ENCODE measurements at regions not wholly inside any gene's neighbourhood (a gene's known extent, or its start where the extent isn't known, plus 50 kb on each side); places are given as distances from the start of the nearest gene placed in this dataset.
"Not testable (repeated sequence)": the region's sequence is repeated elsewhere in the genome, so short reads cannot be mapped to it uniquely, and the experiment has no call there.

DNA sequence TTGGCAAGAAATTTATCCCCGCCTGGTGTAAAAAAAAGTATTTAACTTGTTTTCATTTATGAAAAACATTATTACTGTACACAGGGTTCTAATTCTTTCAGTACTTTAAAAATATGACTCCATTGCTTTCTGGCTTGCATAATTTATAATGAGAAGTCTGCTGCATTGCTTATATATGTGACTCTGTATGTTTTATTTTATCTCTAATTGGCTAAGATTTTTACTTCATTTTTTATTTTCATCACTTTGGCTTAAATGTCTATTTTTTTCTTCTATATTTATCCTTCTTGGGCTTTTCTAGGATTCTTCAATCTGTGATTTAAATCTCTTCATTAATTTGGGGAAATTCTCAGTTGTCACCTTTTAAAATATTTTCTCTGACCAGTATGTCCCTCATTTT is 636.6 kb upstream of the NR2F2 start:
- Mint-ChIP-seq H3K36me3 (ENCODE audit: low read depth) (peaks cover 2% of the 10 kb centered on the region), H3K4me1 (no peaks in the 10 kb centered on the region), H3K4me3 (no peak overlapping the region), H3K27me3 (peaks cover 5% of the 10 kb centered on the region), H3K9me3 (peaks cover 27% of the 10 kb centered on the region), H3K27ac (no peak overlapping the region)
- ATAC-seq, result no peak
- DNase-seq, result no peak

DNA sequence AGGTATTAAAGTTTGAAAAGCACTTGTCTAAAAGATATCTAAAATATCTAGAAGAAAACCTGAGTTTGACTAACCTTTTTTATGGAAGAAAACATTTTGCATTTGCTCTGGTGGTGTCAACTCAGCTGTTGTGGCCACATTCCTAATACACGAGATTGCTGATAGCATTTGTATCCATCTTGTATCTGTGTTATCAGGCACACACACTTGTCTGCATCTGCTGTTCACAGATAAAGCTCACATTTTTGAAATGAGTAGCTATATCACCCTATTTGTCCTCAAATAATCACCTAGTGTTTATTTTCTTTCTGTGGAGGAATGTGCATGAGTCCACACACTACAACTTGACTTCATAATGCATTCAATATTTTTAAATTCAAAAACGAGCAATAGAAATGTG is 632.3 kb upstream of the NR2F2 start:
- no peaks in the 10 kb centered on the region for H3K4me1 Mint-ChIP-seq
- H3K4me3 Mint-ChIP-seq, result no peak overlapping the region
- no peak overlapping the region for H3K27ac Mint-ChIP-seq

DNA sequence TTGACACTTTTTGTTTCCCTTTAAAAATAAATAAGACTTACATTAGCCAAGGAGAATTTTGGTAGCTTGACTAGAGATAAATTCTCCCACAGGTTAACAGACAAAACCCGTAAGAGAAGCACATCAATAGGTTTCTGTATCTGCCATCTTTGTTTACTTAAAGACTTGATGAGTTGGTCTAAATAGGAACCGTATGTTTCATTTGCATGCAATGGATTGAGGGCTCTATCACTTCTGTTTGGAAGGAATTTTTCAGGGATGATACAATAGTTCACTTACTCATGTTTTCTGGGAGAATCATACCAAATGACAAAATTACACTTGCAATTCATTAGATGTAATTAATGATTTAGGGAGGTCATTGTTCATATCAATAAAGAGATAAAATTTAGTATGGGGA is 631.5 kb upstream of the NR2F2 start:
- DNase-seq (no peak), ATAC-seq (no peak)
- no peaks in the 10 kb centered on the region for H3K4me1 Mint-ChIP-seq
- peaks cover 4% of the 10 kb centered on the region for H3K27me3 Mint-ChIP-seq
- no peak overlapping the region for H3K4me3 Mint-ChIP-seq
- peaks cover 49% of the 10 kb centered on the region for H3K9me3 Mint-ChIP-seq
- no peak overlapping the region for H3K27ac Mint-ChIP-seq
- H3K36me3 Mint-ChIP-seq (ENCODE audit: low read depth), result peaks cover 9% of the 10 kb centered on the region

More for the DNA sequence above, 632.3 kb upstream of the NR2F2 start:
- no peak for ATAC-seq
- Mint-ChIP-seq H3K27me3 (peaks cover 4% of the 10 kb centered on the region), H3K36me3 (ENCODE audit: low read depth) (peaks cover 9% of the 10 kb centered on the region), H3K9me3 (peaks cover 50% of the 10 kb centered on the region)
- DNase-seq, result no peak

DNA sequence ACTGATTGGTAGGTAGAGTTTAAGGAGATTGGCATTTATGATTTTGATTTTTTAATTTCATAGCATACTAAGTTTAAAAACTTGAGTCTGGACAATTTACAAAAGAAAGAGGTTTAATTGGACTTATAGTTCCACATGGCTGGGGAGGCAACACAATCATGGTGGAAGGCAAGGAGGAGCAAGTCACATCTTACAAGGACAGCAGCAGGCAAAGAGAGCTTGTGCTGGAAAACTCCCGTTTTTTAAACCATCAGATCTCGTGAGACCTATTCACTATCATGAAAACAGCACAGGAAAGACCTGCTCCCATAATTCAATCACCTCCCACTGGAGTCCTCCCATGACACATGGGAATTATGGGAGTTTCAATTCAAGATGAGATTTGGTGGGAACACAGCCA is 630.9 kb upstream of the NR2F2 start:
- no peaks in the 10 kb centered on the region for H3K4me1 Mint-ChIP-seq
- no peak for ATAC-seq

DNA sequence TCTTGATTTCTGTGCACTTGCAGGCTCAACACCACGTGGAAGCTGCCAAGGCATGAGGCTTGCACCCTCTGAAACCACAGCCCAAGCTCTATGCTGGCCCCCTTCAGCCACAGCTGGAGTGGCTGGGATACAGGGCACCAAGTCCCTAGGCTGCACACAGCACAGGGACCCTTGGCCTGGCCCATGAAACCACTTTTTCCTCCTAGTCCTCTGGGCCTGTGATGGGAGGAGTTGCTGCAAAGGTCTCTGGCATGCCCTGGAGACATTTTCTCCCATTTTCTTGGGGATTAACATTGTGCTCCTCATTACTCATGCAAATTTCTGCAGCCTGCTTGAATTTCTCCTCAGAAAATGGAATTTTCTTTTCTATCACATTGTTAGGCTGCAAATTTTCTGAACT is 629.8 kb upstream of the NR2F2 start:
- not testable (repeated sequence) for ATAC-seq; DNase-seq; H3K27ac Mint-ChIP-seq; H3K4me3 Mint-ChIP-seq; H3K4me1 Mint-ChIP-seq; H3K27me3 Mint-ChIP-seq; H3K36me3 Mint-ChIP-seq (ENCODE audit: low read depth)
- peaks cover 45% of the 10 kb centered on the region for H3K9me3 Mint-ChIP-seq

More for the DNA sequence above, 630.9 kb upstream of the NR2F2 start:
- Mint-ChIP-seq H3K4me3 (no peak overlapping the region), H3K27me3 (peaks cover 4% of the 10 kb centered on the region), H3K27ac (no peak overlapping the region), H3K9me3 (peaks cover 46% of the 10 kb centered on the region), H3K36me3 (ENCODE audit: low read depth) (peaks cover 9% of the 10 kb centered on the region)
- no peak for DNase-seq

DNA sequence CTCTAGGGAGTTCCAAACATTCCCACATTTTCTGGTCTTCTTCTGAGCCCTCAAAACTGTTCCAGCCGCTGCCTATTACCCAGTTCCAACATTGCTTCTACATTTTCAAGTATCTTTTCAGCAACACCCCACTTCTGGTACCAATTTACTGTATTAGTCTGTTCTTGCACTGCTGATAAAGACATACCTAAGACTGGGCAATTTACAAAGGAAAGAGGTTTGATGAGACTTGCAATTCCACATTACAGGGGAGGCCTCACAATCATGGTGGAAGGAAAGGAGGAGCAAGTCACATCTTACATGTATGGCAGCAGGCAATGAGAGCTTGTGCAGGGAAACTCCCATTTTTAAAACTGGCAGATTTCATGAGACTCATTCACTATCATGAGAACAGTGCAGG is 629.1 kb upstream of the NR2F2 start:
- DNase-seq (no peak), ATAC-seq (no peak)
- H3K27ac Mint-ChIP-seq, result no peak overlapping the region
- peaks cover 7% of the 10 kb centered on the region for H3K36me3 Mint-ChIP-seq (ENCODE audit: low read depth)
- peaks cover 44% of the 10 kb centered on the region for H3K9me3 Mint-ChIP-seq
- H3K4me1 Mint-ChIP-seq, result no peaks in the 10 kb centered on the region
- H3K4me3 Mint-ChIP-seq, result no peak overlapping the region
- H3K27me3 Mint-ChIP-seq, result peaks cover 4% of the 10 kb centered on the region

DNA sequence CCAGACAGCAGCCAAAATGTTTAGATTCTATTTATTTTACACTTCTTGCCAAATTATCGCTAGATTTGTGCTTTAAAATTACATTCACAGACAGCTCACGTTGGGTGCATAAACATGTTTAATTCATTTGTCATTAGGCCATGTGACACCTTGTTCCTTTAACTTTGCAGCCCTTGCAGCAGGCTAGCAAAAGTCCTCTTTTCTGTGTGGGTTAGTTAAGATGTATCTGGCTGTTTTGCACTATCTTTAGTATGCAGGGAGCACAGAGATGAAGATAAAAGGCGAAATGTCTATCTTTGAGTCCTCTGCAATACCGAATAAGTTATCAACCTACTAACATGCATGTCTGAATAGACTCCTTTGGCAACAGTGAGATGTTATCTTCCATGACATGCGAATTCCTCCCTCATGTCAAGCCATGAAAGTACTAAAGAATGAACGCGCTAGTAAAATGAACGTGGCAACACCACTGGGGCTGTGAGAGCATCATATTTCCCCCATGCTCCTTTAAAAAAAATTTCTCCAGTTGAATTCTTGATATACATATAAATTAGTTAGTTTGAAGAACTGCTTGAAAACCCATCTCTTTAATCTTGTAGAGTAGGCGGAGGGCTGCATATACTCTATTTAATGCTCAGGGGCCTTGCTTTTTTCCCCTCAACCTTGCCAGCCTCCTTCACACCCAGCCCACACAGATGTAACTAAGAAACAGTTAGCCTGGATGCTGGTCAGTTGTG is 620.4 kb upstream of the NR2F2 start:
- Mint-ChIP-seq H3K27ac (no peak overlapping the region), H3K27me3 (no peaks in the 10 kb centered on the region), H3K4me3 (no peak overlapping the region), H3K9me3 (peaks cover 2% of the 10 kb centered on the region), H3K4me1 (no peaks in the 10 kb centered on the region), H3K36me3 (ENCODE audit: low read depth) (no peaks in the 10 kb centered on the region)
- DNase-seq, result no peak
- no peak for ATAC-seq

DNA sequence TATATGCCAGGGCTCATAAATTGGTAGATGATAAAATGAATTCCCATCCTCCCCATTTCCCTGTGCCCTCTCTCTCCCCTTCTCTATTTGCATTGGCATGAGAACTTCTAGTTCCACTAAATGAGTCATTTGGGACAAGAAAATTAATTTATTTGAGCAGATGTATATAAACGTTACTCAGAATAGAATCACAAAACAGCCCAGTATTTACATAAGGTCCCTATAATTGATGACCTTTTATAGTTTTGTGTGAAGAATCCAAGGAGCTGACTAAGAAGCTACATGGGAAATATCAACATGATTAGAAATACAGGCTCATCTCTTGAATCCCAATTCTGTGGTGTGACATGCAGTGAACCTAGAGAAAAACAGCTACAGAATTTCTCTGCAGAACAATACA is 617.7 kb upstream of the NR2F2 start:
- Mint-ChIP-seq H3K4me1 (peaks cover 2% of the 10 kb centered on the region), H3K9me3 (no peaks in the 10 kb centered on the region), H3K27me3 (no peaks in the 10 kb centered on the region), H3K36me3 (ENCODE audit: low read depth) (no peaks in the 10 kb centered on the region), H3K27ac (no peak overlapping the region), H3K4me3 (no peak overlapping the region)
- DNase-seq, result no peak
- ATAC-seq, result no peak

DNA sequence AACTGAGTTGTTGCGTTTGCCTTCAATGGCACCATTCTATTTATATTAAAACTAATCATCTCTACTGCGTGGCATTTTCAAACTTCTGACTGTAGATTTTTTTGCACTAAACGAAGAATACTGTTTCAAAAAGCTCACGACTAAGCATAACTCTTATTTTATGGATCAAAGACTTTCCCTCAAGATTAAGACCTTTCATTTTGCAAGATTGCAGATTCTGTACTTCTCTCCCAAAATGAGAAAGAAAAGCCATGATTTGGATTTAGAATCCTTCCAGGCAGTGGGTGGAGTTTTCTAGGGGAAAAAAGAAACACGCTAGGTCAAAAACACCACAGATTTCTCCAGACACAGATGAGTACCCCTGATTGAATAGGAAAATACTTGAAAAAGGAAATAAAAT is 617.2 kb upstream of the NR2F2 start:
- peaks cover 2% of the 10 kb centered on the region for H3K4me1 Mint-ChIP-seq
- H3K27me3 Mint-ChIP-seq, result no peaks in the 10 kb centered on the region
- DNase-seq, result no peak
- no peaks in the 10 kb centered on the region for H3K9me3 Mint-ChIP-seq
- ATAC-seq, result no peak
- H3K36me3 Mint-ChIP-seq (ENCODE audit: low read depth), result no peaks in the 10 kb centered on the region
- H3K4me3 Mint-ChIP-seq, result no peak overlapping the region
- H3K27ac Mint-ChIP-seq, result no peak overlapping the region

DNA sequence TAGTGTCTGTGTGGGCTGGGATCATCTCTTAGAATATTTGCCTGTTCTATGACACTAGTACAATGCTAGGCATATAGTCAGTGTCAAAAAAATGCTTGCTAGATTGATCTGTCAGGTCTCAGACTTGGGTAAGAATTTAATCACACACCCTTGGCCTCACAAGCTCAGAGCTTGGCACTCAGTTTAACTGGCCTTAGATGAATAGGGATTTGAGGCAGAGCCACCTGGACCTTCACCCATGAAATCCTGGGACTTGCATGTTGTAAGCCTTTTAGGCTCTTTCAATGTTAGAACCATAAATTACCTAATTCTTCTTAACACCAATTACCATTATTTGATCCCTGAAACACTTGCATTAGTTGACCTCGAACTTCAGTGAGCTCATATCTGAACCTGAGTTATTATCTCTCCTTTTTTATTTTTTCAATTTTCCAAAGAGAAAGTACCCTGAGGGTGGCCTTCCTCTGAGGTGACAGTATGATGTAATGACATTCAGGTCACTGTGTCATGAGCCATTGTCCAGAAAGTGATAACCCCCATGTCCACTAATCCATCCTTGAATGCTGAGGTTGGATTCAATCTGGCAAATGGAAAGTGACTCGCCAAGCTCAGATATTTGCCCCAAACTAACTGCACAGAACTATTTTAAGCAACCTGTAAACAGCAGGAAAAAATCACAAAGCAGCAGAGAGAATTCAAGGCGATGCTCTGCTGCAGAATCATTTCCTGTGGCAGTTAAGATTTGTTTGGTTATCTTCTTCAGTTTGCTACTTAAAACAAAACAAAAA is 615.2 kb upstream of the NR2F2 start:
- Mint-ChIP-seq H3K9me3 (no peaks in the 10 kb centered on the region), H3K4me3 (no peak overlapping the region), H3K27ac (no peak overlapping the region), H3K27me3 (no peaks in the 10 kb centered on the region), H3K36me3 (ENCODE audit: low read depth) (no peaks in the 10 kb centered on the region), H3K4me1 (peaks cover 2% of the 10 kb centered on the region)
- DNase-seq (no peak), ATAC-seq (no peak)

DNA sequence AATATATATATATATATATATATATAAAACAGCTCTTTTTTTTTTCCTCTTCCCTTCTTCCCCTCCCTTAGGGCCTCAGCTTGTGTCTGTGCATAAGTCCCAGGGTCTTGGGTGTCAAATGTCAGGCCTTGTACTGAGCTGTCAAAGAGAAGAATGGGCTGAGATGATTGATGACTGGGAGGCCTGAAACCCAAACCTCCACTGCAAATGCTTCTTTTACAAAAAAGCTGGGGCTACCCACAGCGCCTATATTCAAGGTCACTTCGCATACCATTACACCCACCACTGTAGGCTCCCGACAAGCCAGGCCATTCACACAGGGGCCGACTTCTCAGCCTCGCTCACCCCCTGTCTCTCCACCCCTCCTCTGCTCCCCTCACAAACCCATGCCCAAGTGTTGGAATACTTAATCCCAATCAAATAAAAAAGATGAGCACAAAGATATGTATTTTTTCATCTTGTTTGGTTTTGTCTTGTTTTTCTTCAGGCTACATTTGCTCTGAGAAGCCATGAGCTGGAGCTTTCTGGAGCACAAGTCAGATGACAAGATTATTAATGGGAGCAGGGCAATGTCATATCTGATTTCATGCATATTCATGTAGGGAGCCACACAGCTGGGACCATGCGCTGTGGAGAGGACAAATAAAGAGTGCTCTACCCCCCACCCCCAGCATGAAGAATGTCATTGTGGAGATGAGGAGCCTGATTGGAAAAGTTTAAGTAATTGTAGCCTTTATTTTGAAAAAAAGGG is 614.4 kb upstream of the NR2F2 start:
- Mint-ChIP-seq H3K9me3 (no peaks in the 10 kb centered on the region), H3K4me3 (no peak overlapping the region), H3K27me3 (no peaks in the 10 kb centered on the region), H3K36me3 (ENCODE audit: low read depth) (no peaks in the 10 kb centered on the region), H3K4me1 (peaks cover 2% of the 10 kb centered on the region), H3K27ac (no peak overlapping the region)
- no peak for DNase-seq
- no peak for ATAC-seq

DNA sequence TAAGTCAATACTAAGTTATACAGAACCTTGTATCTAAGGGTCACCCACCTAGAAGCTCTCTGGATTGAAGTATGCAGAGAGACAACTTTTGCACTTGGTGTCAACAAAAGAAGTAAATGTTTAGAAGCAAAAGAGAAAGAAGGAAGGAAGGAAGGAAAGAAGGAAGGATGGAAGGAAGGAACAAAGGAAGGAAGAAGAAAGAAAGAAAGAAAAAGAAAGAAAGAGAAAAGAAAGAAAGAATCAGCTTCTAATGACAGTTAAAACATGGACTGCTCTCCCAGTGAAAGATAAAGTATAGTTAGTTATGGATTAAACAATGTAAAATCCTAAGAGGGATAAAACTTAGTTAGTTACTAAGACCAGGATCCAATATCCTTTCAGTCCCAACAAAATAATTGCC is 613.8 kb upstream of the NR2F2 start:
- no peak for DNase-seq
- no peaks in the 10 kb centered on the region for H3K36me3 Mint-ChIP-seq (ENCODE audit: low read depth)
- no peak overlapping the region for H3K4me3 Mint-ChIP-seq
- ATAC-seq, result no peak
- no peaks in the 10 kb centered on the region for H3K9me3 Mint-ChIP-seq
- H3K27me3 Mint-ChIP-seq, result no peaks in the 10 kb centered on the region
- no peak overlapping the region for H3K27ac Mint-ChIP-seq
- H3K4me1 Mint-ChIP-seq, result peaks cover 2% of the 10 kb centered on the region

DNA sequence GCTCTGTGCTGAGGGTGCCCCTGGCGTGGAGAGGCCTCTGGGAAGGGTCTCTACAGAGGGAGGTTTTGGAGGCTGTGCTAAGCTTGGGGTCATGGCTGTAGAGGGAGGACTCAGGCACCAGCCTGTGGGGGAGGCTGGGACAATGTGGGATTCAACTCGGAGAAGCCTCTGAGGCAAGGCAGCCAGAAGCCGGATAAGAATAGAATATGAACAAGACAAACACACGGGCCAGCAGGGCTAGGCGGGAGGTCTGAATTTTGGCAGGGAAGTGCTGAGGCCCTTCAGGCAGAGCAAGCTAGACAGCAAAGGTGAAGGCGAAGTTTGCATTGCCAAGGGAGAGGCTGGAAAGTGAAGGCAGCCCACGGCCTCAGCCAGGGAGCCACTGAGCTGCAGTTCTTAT is 612.1 kb upstream of the NR2F2 start:
- DNase-seq (no peak), ATAC-seq (no peak)
- Mint-ChIP-seq H3K36me3 (ENCODE audit: low read depth) (no peaks in the 10 kb centered on the region), H3K27ac (no peak overlapping the region), H3K4me1 (peaks cover 2% of the 10 kb centered on the region), H3K4me3 (no peak overlapping the region), H3K27me3 (no peaks in the 10 kb centered on the region), H3K9me3 (peaks cover 4% of the 10 kb centered on the region)

DNA sequence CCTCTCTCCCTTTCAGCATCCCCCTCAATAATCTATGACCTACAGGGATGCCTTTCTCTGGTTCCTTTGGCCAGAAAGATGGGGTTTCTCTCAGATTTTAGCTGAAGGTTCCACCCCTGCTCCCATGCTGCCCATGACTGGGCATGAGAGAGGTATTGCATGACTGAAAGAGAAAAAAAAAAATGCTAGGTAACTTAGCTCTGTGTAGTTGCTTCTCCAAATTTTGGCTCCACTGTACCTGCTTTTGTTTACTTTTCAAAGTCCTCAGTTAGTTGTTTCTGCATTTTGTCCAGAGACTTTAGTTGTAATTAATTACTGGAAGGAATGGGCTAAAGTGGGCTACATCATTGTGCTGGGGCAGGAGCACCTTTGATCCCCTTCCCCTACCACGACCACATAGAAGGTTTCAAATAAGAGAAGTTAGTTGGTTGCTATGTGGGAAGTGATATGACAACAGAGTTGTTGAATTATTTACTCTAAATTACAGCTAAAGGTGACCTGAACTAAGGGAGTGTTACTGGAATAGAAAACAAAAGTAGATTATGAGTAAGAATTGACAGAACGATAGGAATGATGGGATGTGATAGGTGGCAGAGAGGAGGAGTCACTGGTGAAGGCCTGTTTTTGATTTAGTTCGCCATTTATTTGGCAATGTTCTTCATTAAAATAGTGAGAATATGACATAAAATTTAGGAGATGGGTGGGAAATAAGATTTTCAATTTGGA is 605.4 kb upstream of the NR2F2 start:
- Mint-ChIP-seq H3K27me3 (no peaks in the 10 kb centered on the region), H3K4me1 (no peaks in the 10 kb centered on the region), H3K36me3 (ENCODE audit: low read depth) (no peaks in the 10 kb centered on the region), H3K27ac (no peak overlapping the region), H3K9me3 (peaks cover 4% of the 10 kb centered on the region), H3K4me3 (no peak overlapping the region)
- no peak for ATAC-seq
- DNase-seq, result no peak

All from activated naive CD8-positive, alpha-beta T cell treated with anti-CD3 and anti-CD28 coated beads, Interleukin-2, amount 50 U/mL, for 24 hours (primary cell).